LNCaP clone FGC (cell line): ENCODE measurements at regions not wholly inside any gene's neighbourhood (a gene's known extent, or its start where the extent isn't known, plus 50 kb on each side); places are given as distances from the start of the nearest gene placed in this dataset.

Experiments
- DNase-seq: peaks from one replicate; pipeline ENCODE4 v3.0.0-alpha.2; 2011; ENCODE audit warnings: low read depth
- H3K4me3 ChIP-seq: 2 replicates; pipeline ENCODE4 v1.5.1; 2011; ENCODE audit warnings: mild to moderate bottlenecking, low read depth, low read length, control low read depth
- CTCF ChIP-seq: IDR thresholded peaks from 2 replicates; pipeline ENCODE4 v1.5.1; 2012; ENCODE audit warnings: mild to moderate bottlenecking; ENCODE audit not compliant: control insufficient read depth, insufficient read depth; ENCODE audit errors: extremely low read depth

GRCh38 chr12:128059621-128060370 is 207.2 kb upstream of the TMEM132C start:
- no peak for TF ChIP-seq CTCF
- no peak overlapping the region for H3K4me3 ChIP-seq
- no peak for DNase-seq

GRCh38 chr12:128068211-128068610 is 198.8 kb upstream of the TMEM132C start:
- no peak for TF ChIP-seq CTCF
- DNase-seq: no peak

GRCh38 chr12:128069359-128069997 is 197.5 kb upstream of the TMEM132C start:
- peak; percentile 3 for DNase-seq
- TF ChIP-seq CTCF: peak; percentile 74

More at GRCh38 chr12:128068211-128068610, 198.8 kb upstream of the TMEM132C start:
- no peak overlapping the region for H3K4me3 ChIP-seq

GRCh38 chr12:128073937-128074336 is 193.0 kb upstream of the TMEM132C start:
- no peak for TF ChIP-seq CTCF
- DNase-seq: no peak
- H3K4me3 ChIP-seq: no peak overlapping the region

More at GRCh38 chr12:128069359-128069997, 197.5 kb upstream of the TMEM132C start:
- no peak overlapping the region for H3K4me3 ChIP-seq

GRCh38 chr12:128075332-128075731 is 191.6 kb upstream of the TMEM132C start:
- TF ChIP-seq CTCF: no peak
- no peak overlapping the region for H3K4me3 ChIP-seq
- no peak for DNase-seq

GRCh38 chr12:128076188-128076587 is 190.8 kb upstream of the TMEM132C start:
- no peak overlapping the region for H3K4me3 ChIP-seq
- TF ChIP-seq CTCF: no peak
- no peak for DNase-seq
